Esophagus muscularis mucosa (tissue), 4 donors: ENCODE measurements at regions not wholly inside any gene's neighbourhood (a gene's known extent, or its start where the extent isn't known, plus 50 kb on each side); places are given as distances from the start of the nearest gene placed in this dataset.

Source experiments
- DNase-seq: peaks from one replicate; pipeline ENCODE4 v3.0.0-alpha.2; 2017; ENCODE audit errors: extremely low spot score
- H3K27ac ChIP-seq, 4 donors: fragments of 200-600 bp; sonication (generic); replicated peaks in 1 of 4; 1 replicate in 3 of 4; 2 replicates in 1 of 4; pipeline ENCODE4 v1.5.1; 2016 to 2019; ENCODE audit warnings: mild to moderate bottlenecking in 1 of 4
- H3K27me3 ChIP-seq, 4 donors: fragments of 200-600 bp; sonication (generic); one replicate each; pipeline versions ENCODE4 v1.5.1 to v1.6.0; 2016 to 2019
- H3K36me3 ChIP-seq, 4 donors: fragments of 200-600 bp; sonication (generic); one replicate each; pipeline ENCODE4 v1.5.1; 2016 to 2019
- H3K4me1 ChIP-seq, 4 donors: fragments of 200-600 bp; sonication (generic); one replicate each; pipeline ENCODE4 v1.5.1; 2016 to 2019
- H3K4me3 ChIP-seq, 4 donors: fragments of 200-600 bp; sonication (generic); 1 replicate in 2 of 4; 2 replicates in 2 of 4; pipeline ENCODE4 v1.5.1; 2016 to 2019; ENCODE audit warnings: mild to moderate bottlenecking in 4 of 4, moderate library complexity in 1 of 4
- H3K9me3 ChIP-seq, 4 donors: fragments of 200-600 bp; sonication (generic); 1 replicate in 3 of 4; 2 replicates in 1 of 4; pipeline ENCODE4 v1.5.1; 2016 to 2019
- EP300 ChIP-seq: sonication (generic); formaldehyde crosslinking; IDR thresholded peaks from one replicate; pipeline ENCODE4 v1.6.1; 2017; ENCODE audit warnings: antibody characterized with exemption
- POLR2A ChIP-seq: fragments of 450-650 bp; IDR thresholded peaks from one replicate; pipeline ENCODE4 v1.6.1; 2017; ENCODE audit warnings: antibody characterized with exemption, moderate library complexity, mild to moderate bottlenecking, low read depth
- POLR2AphosphoS5 ChIP-seq, 2 donors: sonication (generic); formaldehyde crosslinking; IDR thresholded peaks; one replicate each; pipeline ENCODE4 v1.6.1; 2017; ENCODE audit warnings: antibody characterized with exemption in 2 of 2
- WGBS: methylation state at CpG from one replicate; pipeline ENCODE4 v1.1.5; 2018; 5-methylcytosine and 5-hydroxymethylcytosine counted together
- intact Hi-C: fragments of 100-400 bp; cut with DNase I; formaldehyde crosslinking; loops from one replicate; pipeline ENCODE4 v1.15.1; 2023
- TF ChIP-seq, protein P1 (sequence below), 3 experiments: fragments of 200-600 bp in 2 of 3; fragments of 450-650 bp in 1 of 3; sonication (generic) in 2 of 3; IDR thresholded peaks; one replicate each; pipeline ENCODE4 v1.5.1; 2017 to 2019; ENCODE audit warnings: antibody characterized with exemption in 3 of 3, mild to moderate bottlenecking in 2 of 3, moderate library complexity in 1 of 3

DNA sequence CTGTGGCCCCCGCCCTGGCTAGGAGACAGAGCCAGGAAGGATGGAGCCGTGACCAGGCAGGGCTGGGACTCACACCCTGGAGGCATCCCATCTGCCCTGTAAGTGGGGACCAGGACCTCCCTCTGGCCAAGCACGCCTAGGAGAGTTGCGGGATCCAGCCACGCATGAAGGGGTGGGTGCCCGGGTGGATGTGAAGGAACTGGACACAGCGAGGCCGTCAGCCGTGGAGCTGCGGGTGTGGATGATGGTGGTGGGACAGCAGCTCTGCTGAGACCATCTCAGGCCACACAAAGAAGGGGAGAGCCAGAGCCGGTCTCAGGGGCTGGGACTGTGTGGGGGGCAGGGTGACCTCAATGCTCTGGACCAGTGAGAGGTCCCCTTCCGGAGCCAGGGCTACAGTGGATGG is 746.4 kb downstream of the BRD1 start:
- no peaks in the 10 kb centered on the region for H3K36me3 ChIP-seq
- H3K9me3 ChIP-seq: no peaks in the 10 kb centered on the region
- H3K4me3 ChIP-seq: no peak overlapping the region
- intact Hi-C loops: no loop called here
- 74% methylated on average over 7 of the region's 12 CpGs for WGBS
- DNase-seq: no peak
- H3K27ac ChIP-seq: no peak overlapping the region
- H3K4me1 ChIP-seq: no peaks in the 10 kb centered on the region
- TF ChIP-seq EP300: no peak
- no peak for TF ChIP-seq POLR2AphosphoS5 (IDR thresholded peaks at IDR 0.05)
- TF ChIP-seq, protein P1, sequence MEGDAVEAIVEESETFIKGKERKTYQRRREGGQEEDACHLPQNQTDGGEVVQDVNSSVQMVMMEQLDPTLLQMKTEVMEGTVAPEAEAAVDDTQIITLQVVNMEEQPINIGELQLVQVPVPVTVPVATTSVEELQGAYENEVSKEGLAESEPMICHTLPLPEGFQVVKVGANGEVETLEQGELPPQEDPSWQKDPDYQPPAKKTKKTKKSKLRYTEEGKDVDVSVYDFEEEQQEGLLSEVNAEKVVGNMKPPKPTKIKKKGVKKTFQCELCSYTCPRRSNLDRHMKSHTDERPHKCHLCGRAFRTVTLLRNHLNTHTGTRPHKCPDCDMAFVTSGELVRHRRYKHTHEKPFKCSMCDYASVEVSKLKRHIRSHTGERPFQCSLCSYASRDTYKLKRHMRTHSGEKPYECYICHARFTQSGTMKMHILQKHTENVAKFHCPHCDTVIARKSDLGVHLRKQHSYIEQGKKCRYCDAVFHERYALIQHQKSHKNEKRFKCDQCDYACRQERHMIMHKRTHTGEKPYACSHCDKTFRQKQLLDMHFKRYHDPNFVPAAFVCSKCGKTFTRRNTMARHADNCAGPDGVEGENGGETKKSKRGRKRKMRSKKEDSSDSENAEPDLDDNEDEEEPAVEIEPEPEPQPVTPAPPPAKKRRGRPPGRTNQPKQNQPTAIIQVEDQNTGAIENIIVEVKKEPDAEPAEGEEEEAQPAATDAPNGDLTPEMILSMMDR (IDR thresholded peaks at IDR 0.05): no peak
- no peak for TF ChIP-seq POLR2A
- peaks cover 0 to 50% (median 0%) of the 10 kb centered on the region in 4 donors for H3K27me3 ChIP-seq

DNA sequence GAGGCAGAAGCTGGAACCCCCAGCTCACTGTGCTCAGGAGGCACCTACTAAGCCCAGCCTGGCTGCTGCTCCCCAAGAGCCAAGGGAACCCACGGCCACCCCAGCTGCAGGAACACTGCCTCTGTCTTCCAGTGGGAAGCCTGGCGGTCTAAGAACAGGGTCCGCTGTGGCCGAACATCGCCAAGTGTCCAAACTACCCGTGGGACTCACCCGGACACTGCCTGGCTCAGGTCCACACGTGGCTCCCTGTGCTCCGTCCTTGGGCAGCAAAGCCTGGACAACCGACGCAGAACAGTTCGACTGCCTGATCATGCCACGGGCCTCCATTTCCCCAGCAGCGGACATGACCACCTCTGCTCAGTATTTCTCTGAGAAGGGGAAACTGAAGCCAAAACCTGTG is 747.0 kb downstream of the BRD1 start:
- Histone ChIP-seq H3K27ac (no peak overlapping the region), H3K4me1 (no peaks in the 10 kb centered on the region), H3K27me3 (peaks cover 0 to 52% (median 0%) of the 10 kb centered on the region in 4 donors), H3K9me3 (no peaks in the 10 kb centered on the region), H3K36me3 (no peaks in the 10 kb centered on the region), H3K4me3 (no peak overlapping the region)
- no peak for DNase-seq
- 84% methylated on average over 12 of the region's 14 CpGs for WGBS
- intact Hi-C loops: no loop called here
- no peak for TF ChIP-seq POLR2A
- TF ChIP-seq POLR2AphosphoS5 (IDR thresholded peaks at IDR 0.05): no peak
- TF ChIP-seq, protein P1 (IDR thresholded peaks at IDR 0.05): no peak

DNA sequence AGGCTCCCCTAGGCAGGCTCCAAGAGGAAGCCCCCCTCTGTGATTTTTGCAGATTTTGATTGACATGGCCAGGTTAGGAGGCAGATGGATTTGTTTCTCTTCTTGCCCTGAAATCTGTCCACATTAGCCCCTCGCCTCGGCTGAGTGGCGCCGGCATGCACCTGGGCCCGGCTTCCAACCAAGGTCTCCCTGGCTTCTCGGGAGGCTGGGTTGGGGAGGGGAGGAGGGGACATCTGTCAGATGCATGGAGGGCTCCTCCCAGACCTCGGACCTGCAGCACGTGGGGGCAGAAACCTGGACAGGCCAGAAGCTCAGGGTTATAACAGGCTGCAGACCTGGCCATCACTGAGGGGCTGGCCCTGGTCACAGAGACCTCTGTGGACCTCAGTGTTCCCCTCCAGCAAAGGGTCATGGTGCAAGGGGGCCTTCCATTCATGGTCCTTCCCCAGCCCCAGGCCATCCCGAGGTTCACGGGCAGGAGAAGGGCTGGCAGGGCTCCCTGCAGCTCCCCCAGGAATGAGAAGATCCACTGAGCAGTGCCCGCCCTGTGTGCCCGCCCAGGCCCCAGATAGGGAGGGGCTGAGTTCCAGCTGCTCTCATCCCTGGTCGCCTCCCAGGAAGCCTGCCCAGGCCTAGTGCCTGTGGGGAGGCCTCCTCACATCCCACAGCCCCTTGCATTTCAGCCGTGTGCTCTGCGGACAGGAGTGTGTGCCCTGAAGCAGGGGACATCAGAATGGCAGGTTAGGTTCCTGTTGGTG is 747.8 kb downstream of the BRD1 start:
- Histone ChIP-seq H3K4me1 (no peaks in the 10 kb centered on the region), H3K4me3 (no peak overlapping the region), H3K36me3 (no peaks in the 10 kb centered on the region), H3K27ac (no peak overlapping the region), H3K9me3 (no peaks in the 10 kb centered on the region), H3K27me3 (peaks cover 0 to 50% (median 0%) of the 10 kb centered on the region in 4 donors)
- TF ChIP-seq EP300 (no peak), POLR2A (no peak), POLR2AphosphoS5 (IDR thresholded peaks at IDR 0.05) (no peak)
- TF ChIP-seq, protein P1 (IDR thresholded peaks at IDR 0.05): no peak
- intact Hi-C loops: no loop called here
- WGBS: 78% methylated on average over 4 of the region's 15 CpGs
- DNase-seq: no peak

- Histone ChIP-seq H3K4me1 (no peaks in the 10 kb centered on the region), H3K27ac (no peak overlapping the region), H3K4me3 (no peak overlapping the region), H3K27me3 (peaks cover 0 to 49% (median 0%) of the 10 kb centered on the region in 4 donors), H3K9me3 (no peaks in the 10 kb centered on the region), H3K36me3 (no peaks in the 10 kb centered on the region)
- DNase-seq: no peak
- TF ChIP-seq EP300 (no peak), POLR2A (no peak), POLR2AphosphoS5 (IDR thresholded peaks at IDR 0.05) (no peak)
- TF ChIP-seq, protein P1 (IDR thresholded peaks at IDR 0.05): no peak
- 78% methylated on average over 4 of the region's 22 CpGs for WGBS
- intact Hi-C loops: no loop called here
Measured at GRCh38 chr22:49079027-49079725, 748.5 kb downstream of the BRD1 start.
